Mesendoderm (in vitro differentiated cells): ENCODE measurements at regions not wholly inside any gene's neighbourhood (a gene's known extent, or its start where the extent isn't known, plus 50 kb on each side); places are given as distances from the start of the nearest gene placed in this dataset.

Experiments
- DNase-seq: peaks from one replicate; pipeline ENCODE4 v3.0.0; 2013
- H2AK5ac ChIP-seq: 2 replicates; pipeline ENCODE4 v1.6.1; 2013; ENCODE audit warnings: low read length, inconsistent platforms
- H2BK120ac ChIP-seq: 2 replicates; pipeline ENCODE4 v1.6.1; 2013; ENCODE audit warnings: low read depth, mild to moderate bottlenecking, low read length, moderate library complexity, mixed read lengths
- H2BK15ac ChIP-seq: replicated peaks from 2 replicates; pipeline ENCODE4 v1.6.1; 2013; ENCODE audit warnings: low read depth, mild to moderate bottlenecking, moderate library complexity
- H2BK5ac ChIP-seq: 2 replicates; pipeline ENCODE4 v1.6.1; 2013; ENCODE audit warnings: low read length, inconsistent platforms
- H3K18ac ChIP-seq: 2 replicates; pipeline ENCODE4 v1.6.1; 2013; ENCODE audit warnings: mild to moderate bottlenecking, low read length, mixed read lengths
- H3K23ac ChIP-seq: one replicate; pipeline ENCODE4 v1.6.1; 2013; ENCODE audit warnings: low read length
- H3K27ac ChIP-seq: 2 replicates; pipeline ENCODE4 v1.5.1; 2013; ENCODE audit warnings: low read depth, mild to moderate bottlenecking, inconsistent platforms, low read length, moderate library complexity
- H3K27me3 ChIP-seq: 2 replicates; pipeline ENCODE4 v1.6.1; 2013; ENCODE audit warnings: low read length, control low read depth, mild to moderate bottlenecking, inconsistent platforms; ENCODE audit not compliant: insufficient read depth, poor library complexity
- H3K36me3 ChIP-seq: 2 replicates; pipeline ENCODE4 v1.6.1; 2013; ENCODE audit warnings: low read length, inconsistent platforms; ENCODE audit not compliant: control insufficient read depth, insufficient read depth
- H3K4ac ChIP-seq: one replicate; pipeline ENCODE4 v1.6.1; 2013; ENCODE audit warnings: low read depth, mild to moderate bottlenecking, low read length, moderate library complexity
- H3K4me1 ChIP-seq: 2 replicates; pipeline ENCODE4 v1.6.1; 2013; ENCODE audit warnings: low read depth, low read length, inconsistent platforms; ENCODE audit not compliant: control insufficient read depth
- H3K4me2 ChIP-seq: 2 replicates; pipeline ENCODE4 v1.6.1; 2013; ENCODE audit warnings: low read length
- H3K4me3 ChIP-seq: 2 replicates; pipeline ENCODE4 v1.5.1; 2013; ENCODE audit warnings: mild to moderate bottlenecking, low read length
- H3K56ac ChIP-seq: one replicate; pipeline ENCODE4 v1.6.1; 2013; ENCODE audit warnings: low read length
- H3K79me1 ChIP-seq: 2 replicates; pipeline ENCODE4 v1.6.1; 2013; ENCODE audit warnings: low read length, inconsistent platforms
- H3K79me2 ChIP-seq: 2 replicates; pipeline ENCODE4 v1.6.1; 2013; ENCODE audit warnings: mild to moderate bottlenecking, low read length; ENCODE audit not compliant: control insufficient read depth, insufficient read depth
- H3K9ac ChIP-seq: 2 replicates; pipeline ENCODE4 v1.6.1; 2013; ENCODE audit warnings: low read length, inconsistent platforms
- H4K5ac ChIP-seq: one replicate; pipeline ENCODE4 v1.6.1; 2013; ENCODE audit warnings: low read length
- H4K8ac ChIP-seq: one replicate; pipeline ENCODE4 v1.6.1; 2013; ENCODE audit warnings: low read depth, mild to moderate bottlenecking, control low read depth, low read length, moderate library complexity
- WGBS: extraction: QIAGEN DNeasy Blood & Tissue Kit; methylation state at CpG from one replicate; pipeline ENCODE4 v1.1.7; 2013; ENCODE audit warnings: low lambda C conversion rate, missing lambda C conversion rate; ENCODE audit not compliant: insufficient coverage; ENCODE audit errors: extremely low coverage; 5-methylcytosine and 5-hydroxymethylcytosine counted together

GRCh38 chr7:85074-85882, 107.1 kb upstream of the FAM20C start:
- H2BK5ac ChIP-seq: no peak overlapping the region
- no peak overlapping the region for H2BK15ac ChIP-seq
- no peak overlapping the region for H3K4me2 ChIP-seq
- H3K36me3 ChIP-seq: no peaks in the 10 kb centered on the region
- no CpG with 5 or more reads among the region's 19 CpGs for WGBS
- H4K5ac ChIP-seq: no peak overlapping the region
- no peaks in the 10 kb centered on the region for H3K4me1 ChIP-seq
- no peak overlapping the region for H2BK120ac ChIP-seq
- H3K4ac ChIP-seq: no peak overlapping the region
- H3K9ac ChIP-seq: no peak overlapping the region
- H3K56ac ChIP-seq: peak overlapping the region; percentile 37
- H2AK5ac ChIP-seq: peak overlapping the region; percentile 81
- no peaks in the 10 kb centered on the region for H3K79me1 ChIP-seq
- H3K79me2 ChIP-seq: no peaks in the 10 kb centered on the region
- no peak overlapping the region for H3K4me3 ChIP-seq
- no peak overlapping the region for H4K8ac ChIP-seq
- H3K27ac ChIP-seq: no peak overlapping the region
- no peaks in the 10 kb centered on the region for H3K27me3 ChIP-seq
- no peak overlapping the region for H3K23ac ChIP-seq
- peak; percentile 58 for DNase-seq
- no peak overlapping the region for H3K18ac ChIP-seq

DNA sequence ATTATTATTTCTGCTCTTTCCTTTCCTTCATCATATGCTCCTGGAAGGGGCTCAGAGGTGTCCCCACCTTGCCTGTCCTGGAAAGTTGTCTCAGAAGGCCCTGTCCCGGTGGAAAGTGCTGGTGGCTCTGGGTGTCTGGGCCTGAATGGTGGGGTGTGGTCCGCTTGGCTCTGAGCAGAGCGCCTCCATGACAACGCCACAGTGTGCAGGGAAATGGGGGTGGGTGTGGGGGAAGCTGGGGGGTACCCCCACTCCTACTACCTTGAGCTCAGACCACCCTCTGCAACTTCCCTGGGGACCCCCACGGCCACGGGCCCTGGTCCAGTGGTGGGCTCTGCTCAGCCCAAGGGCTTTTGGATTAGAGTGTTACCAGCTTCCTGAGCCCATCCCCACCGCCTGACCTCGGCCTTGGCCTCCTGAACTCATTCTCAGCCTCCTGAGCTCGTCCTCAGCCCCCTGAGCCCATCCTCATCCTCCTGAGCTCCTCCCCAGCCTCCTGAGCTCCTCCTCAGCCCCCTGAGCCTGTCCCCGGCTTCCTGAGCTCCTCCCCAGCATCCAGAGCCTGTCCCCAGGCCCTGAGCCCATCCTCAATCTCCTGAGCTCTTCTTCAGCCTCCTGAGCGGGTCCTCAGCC, 106.4 kb upstream of the FAM20C start:
- no peak overlapping the region for H3K18ac ChIP-seq
- H2BK15ac ChIP-seq: no peak overlapping the region
- peak overlapping the region; percentile 88 for H2AK5ac ChIP-seq
- no peaks in the 10 kb centered on the region for H3K36me3 ChIP-seq
- H3K27me3 ChIP-seq: no peaks in the 10 kb centered on the region
- no peak overlapping the region for H2BK5ac ChIP-seq
- H3K4me3 ChIP-seq: no peak overlapping the region
- H2BK120ac ChIP-seq: no peak overlapping the region
- H4K5ac ChIP-seq: no peak overlapping the region
- no peaks in the 10 kb centered on the region for H3K79me2 ChIP-seq
- H3K79me1 ChIP-seq: no peaks in the 10 kb centered on the region
- no peak overlapping the region for H4K8ac ChIP-seq
- H3K56ac ChIP-seq: peak overlapping the region; percentile 37
- no peak overlapping the region for H3K4me2 ChIP-seq
- no peak overlapping the region for H3K9ac ChIP-seq
- H3K4me1 ChIP-seq: no peaks in the 10 kb centered on the region
- WGBS: no CpG with 5 or more reads among the region's 11 CpGs
- H3K4ac ChIP-seq: no peak overlapping the region
- no peak overlapping the region for H3K27ac ChIP-seq
- DNase-seq: no peak
- peak overlapping the region; percentile 3 for H3K23ac ChIP-seq

DNA sequence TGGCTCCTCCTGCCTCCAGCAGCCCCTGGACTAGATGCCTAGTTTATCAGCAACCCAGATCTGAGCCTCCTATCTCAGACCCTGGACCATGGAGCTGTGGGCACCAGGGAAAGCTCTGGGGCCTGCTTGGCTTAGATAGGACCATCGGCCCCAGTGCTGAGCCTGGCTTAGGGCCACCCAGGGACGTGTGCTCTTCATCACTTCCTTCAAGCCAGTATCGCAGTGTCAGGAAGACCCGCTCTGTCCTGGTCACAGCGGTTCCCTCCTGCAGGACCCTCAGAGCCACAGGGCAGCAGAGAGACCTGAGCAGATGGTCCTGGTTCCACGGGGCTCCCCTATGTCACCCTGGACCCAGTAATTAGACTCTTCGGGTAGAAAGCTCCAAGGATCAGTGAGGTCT, 105.7 kb upstream of the FAM20C start:
- Histone ChIP-seq H3K56ac (peak overlapping the region; percentile 22), H3K27ac (no peak overlapping the region), H3K23ac (no peak overlapping the region), H4K5ac (no peak overlapping the region), H4K8ac (no peak overlapping the region), H3K4me2 (no peak overlapping the region), H3K27me3 (no peaks in the 10 kb centered on the region), H2BK15ac (no peak overlapping the region), H3K4me3 (no peak overlapping the region), H3K36me3 (no peaks in the 10 kb centered on the region), H3K4ac (no peak overlapping the region), H3K79me2 (no peaks in the 10 kb centered on the region), H2BK5ac (no peak overlapping the region), H3K18ac (no peak overlapping the region), H3K9ac (no peak overlapping the region), H2BK120ac (no peak overlapping the region), H3K79me1 (no peaks in the 10 kb centered on the region), H3K4me1 (no peaks in the 10 kb centered on the region), H2AK5ac (peak overlapping the region; percentile 88)
- DNase-seq: no peak
- no CpG with 5 or more reads among the region's 7 CpGs for WGBS

DNA sequence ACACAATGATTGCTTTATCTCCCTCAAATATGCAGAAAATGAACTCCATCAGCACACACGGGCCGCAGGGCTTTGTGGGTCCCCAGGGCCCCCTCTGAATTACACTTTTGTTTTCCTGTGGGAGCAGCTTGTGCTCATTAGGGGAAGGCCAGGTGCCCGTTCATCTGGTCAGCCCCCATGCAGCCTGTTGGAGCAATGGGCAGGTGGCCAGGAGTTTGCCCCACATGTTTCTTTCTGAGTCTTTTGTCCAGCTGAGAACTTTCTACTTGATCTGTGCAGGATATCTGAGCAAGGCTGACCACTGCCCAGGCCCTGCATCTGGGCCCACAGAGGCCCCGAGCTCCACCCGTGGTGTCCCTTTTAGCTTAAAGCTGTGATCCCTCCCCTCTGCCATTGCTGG, 105.3 kb upstream of the FAM20C start:
- Histone ChIP-seq H3K27ac (no peak overlapping the region), H3K27me3 (no peaks in the 10 kb centered on the region), H4K8ac (no peak overlapping the region), H3K23ac (no peak overlapping the region), H3K18ac (no peak overlapping the region), H2AK5ac (no peak overlapping the region), H2BK15ac (no peak overlapping the region), H2BK120ac (no peak overlapping the region), H3K79me1 (no peaks in the 10 kb centered on the region), H3K4me1 (peaks cover 3% of the 10 kb centered on the region), H4K5ac (no peak overlapping the region), H3K4me3 (no peak overlapping the region), H3K4ac (no peak overlapping the region), H3K4me2 (no peak overlapping the region), H3K79me2 (no peaks in the 10 kb centered on the region), H2BK5ac (no peak overlapping the region), H3K9ac (no peak overlapping the region), H3K36me3 (no peaks in the 10 kb centered on the region), H3K56ac (no peak overlapping the region)
- no peak for DNase-seq
- no CpG with 5 or more reads among the region's 5 CpGs for WGBS

- Histone ChIP-seq H3K9ac (no peak overlapping the region), H3K27ac (no peak overlapping the region), H3K4me1 (peaks cover 3% of the 10 kb centered on the region), H3K18ac (no peak overlapping the region), H4K8ac (no peak overlapping the region), H3K4ac (no peak overlapping the region), H3K79me2 (no peaks in the 10 kb centered on the region), H3K56ac (no peak overlapping the region), H3K23ac (no peak overlapping the region), H2BK120ac (no peak overlapping the region), H2BK15ac (no peak overlapping the region), H3K27me3 (no peaks in the 10 kb centered on the region), H3K79me1 (no peaks in the 10 kb centered on the region), H3K36me3 (no peaks in the 10 kb centered on the region), H2AK5ac (peak overlapping the region; percentile 65), H3K4me3 (no peak overlapping the region), H3K4me2 (no peak overlapping the region), H4K5ac (no peak overlapping the region), H2BK5ac (no peak overlapping the region)
- no CpG with 5 or more reads among the region's 8 CpGs for WGBS
- DNase-seq: no peak
Observed at GRCh38 chr7:87671-88070, 104.7 kb upstream of the FAM20C start.
